Pancreas (tissue), 10 donors: ENCODE measurements at regions not wholly inside any gene's neighbourhood (a gene's known extent, or its start where the extent isn't known, plus 50 kb on each side); places are given as distances from the start of the nearest gene placed in this dataset.
A peak's percentile ranks its signal among the peaks of the same experiment; 100 is the strongest.

ENCODE experiments used
- ATAC-seq, 4 donors: fragments of 200-7000 bp; cut with Tn5 transposase; one replicate each; pipeline versions ENCODE4 v1.8.0 to v1.9.1; 2020; ENCODE audit warnings: mild to moderate bottlenecking in 4 of 4, moderate library complexity in 4 of 4
- DNase-seq, 6 donors: peaks; one replicate each; pipeline ENCODE4 v3.0.0-alpha.2; 2020
- FAIRE-seq: peaks from 2 replicates; lab custom pipeline; 2012; peaks lifted over from hg19 to GRCh38; lab: Jason Lieb, UNC
- H3K27ac ChIP-seq, 4 donors: fragments of 200-600 bp; sonication (generic); 1 replicate in 3 of 4; 2 replicates in 1 of 4; pipeline versions ENCODE4 v1.5.0 to v1.8.0; 2020
- H3K27me3 ChIP-seq, 4 donors: fragments of 200-600 bp; one replicate each; pipeline ENCODE4 v1.8.0; 2021
- H3K36me3 ChIP-seq, 3 donors: fragments of 200-600 bp; sonication (generic) in 1 of 3; one replicate each; pipeline versions ENCODE4 v1.5.0 to v1.8.0; 2020 to 2021
- H3K4me1 ChIP-seq, 3 donors: fragments of 200-600 bp; one replicate each; pipeline ENCODE4 v1.8.0; 2021
- H3K4me3 ChIP-seq, 4 donors: fragments of 200-600 bp; sonication (generic) in 2 of 4; one replicate each; pipeline versions ENCODE4 v1.5.0 to v1.8.0; 2020 to 2021
- H3K9me3 ChIP-seq, 4 donors: fragments of 200-600 bp; one replicate each; pipeline ENCODE4 v1.8.0; 2021
- WGBS, 2 donors: extraction: QIAGEN DNeasy Blood & Tissue Kit; methylation state at CpG; one replicate each; pipeline ENCODE4 v1.1.7; 2013; 5-methylcytosine and 5-hydroxymethylcytosine counted together
- intact Hi-C, 3 donors: fragments of 100-400 bp; cut with DNase I; formaldehyde crosslinking; loops; one replicate each; pipeline versions ENCODE4 v1.11.1 to v1.14.2; 2022
- TF ChIP-seq, protein P1 (sequence below), 4 donors: fragments of 200-600 bp; sonication (generic) in 3 of 4; IDR thresholded peaks; one replicate each; pipeline versions ENCODE4 v1.5.0 to v1.8.0; 2021; ENCODE audit warnings: antibody characterized with exemption in 4 of 4
- donor health status: healthy with polysubstance abuse.
- donor health status: DM: no; HTN: no; CAD: no; lungs with moderate emphysema.
- donor health status: DM: no; HTN: no; CAD: no.
- donor health status: control.
- donor health status: control.
- donor health status: Bipolar disorder and iron deficiency.
- donor health status: DM: yes; HTN: yes; CAD: no.
- donor health status: DM: no; HTN: no; CAD: no.
- donor health status: DM: no; HTN: no; CAD: no.
- donor health status: DM: yes; HTN: yes; CAD: no.

- WGBS, 2 donors, result 84 to 86% methylated on average over 2 of the region's 2 CpGs
- intact Hi-C loops, result no loop called here
- no peak for FAIRE-seq
Observed at GRCh38 chr4:151988591-151988990, 227.8 kb upstream of the GATB start.

DNA sequence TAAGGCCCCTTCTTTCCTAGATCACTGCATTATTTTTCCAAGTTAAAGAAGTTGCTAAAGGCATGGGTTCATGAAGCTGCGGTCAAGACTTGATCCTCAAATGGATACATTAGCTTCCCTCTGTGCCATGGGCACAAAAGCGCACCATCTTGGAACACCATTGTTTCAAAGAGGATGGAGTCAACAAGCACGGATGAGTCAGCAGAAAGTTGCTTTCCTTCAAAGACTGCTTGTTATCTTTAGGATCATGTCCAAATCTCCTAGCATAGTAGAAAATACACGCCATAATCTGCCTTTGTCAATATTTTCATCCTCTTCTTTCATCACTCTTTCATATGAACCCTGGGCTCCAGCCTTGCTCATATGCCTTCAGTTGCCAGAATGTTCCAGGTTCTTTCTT lies 226.8 kb upstream of the GATB start:
- no peaks in the 10 kb centered on the region for H3K4me1 ChIP-seq
- H3K9me3 ChIP-seq, result no peaks in the 10 kb centered on the region
- no peak for ATAC-seq
- FAIRE-seq, result no peak
- intact Hi-C loops, result no loop called here
- H3K4me3 ChIP-seq, result no peak overlapping the region
- no peak overlapping the region for H3K27ac ChIP-seq
- DNase-seq, result no peak
- TF ChIP-seq, protein P1, sequence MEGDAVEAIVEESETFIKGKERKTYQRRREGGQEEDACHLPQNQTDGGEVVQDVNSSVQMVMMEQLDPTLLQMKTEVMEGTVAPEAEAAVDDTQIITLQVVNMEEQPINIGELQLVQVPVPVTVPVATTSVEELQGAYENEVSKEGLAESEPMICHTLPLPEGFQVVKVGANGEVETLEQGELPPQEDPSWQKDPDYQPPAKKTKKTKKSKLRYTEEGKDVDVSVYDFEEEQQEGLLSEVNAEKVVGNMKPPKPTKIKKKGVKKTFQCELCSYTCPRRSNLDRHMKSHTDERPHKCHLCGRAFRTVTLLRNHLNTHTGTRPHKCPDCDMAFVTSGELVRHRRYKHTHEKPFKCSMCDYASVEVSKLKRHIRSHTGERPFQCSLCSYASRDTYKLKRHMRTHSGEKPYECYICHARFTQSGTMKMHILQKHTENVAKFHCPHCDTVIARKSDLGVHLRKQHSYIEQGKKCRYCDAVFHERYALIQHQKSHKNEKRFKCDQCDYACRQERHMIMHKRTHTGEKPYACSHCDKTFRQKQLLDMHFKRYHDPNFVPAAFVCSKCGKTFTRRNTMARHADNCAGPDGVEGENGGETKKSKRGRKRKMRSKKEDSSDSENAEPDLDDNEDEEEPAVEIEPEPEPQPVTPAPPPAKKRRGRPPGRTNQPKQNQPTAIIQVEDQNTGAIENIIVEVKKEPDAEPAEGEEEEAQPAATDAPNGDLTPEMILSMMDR (IDR thresholded peaks at IDR 0.05), result no peak
- no peaks in the 10 kb centered on the region for H3K27me3 ChIP-seq
- WGBS, 2 donors, result 70 to 73% methylated on average over 4 of the region's 4 CpGs
- H3K36me3 ChIP-seq, result no peaks in the 10 kb centered on the region

More at GRCh38 chr4:151988591-151988990, 227.8 kb upstream of the GATB start:
- H3K27ac ChIP-seq, result no peak overlapping the region
- DNase-seq (no peak), ATAC-seq (no peak)
- H3K36me3 ChIP-seq, result no peaks in the 10 kb centered on the region
- H3K9me3 ChIP-seq, result no peaks in the 10 kb centered on the region
- TF ChIP-seq, protein P1 (IDR thresholded peaks at IDR 0.05), result no peak
- no peaks in the 10 kb centered on the region for H3K4me1 ChIP-seq
- no peaks in the 10 kb centered on the region for H3K27me3 ChIP-seq
- no peak overlapping the region for H3K4me3 ChIP-seq

GRCh38 chr4:151983854-151984253 lies 223.0 kb upstream of the GATB start:
- ATAC-seq (peak in 3 of 4 donors; percentile 69 to 91 (median 84)), FAIRE-seq (no peak), DNase-seq (peak in 3 of 6 donors; percentile 18 to 31 (median 27))
- H3K27me3 ChIP-seq, result no peaks in the 10 kb centered on the region
- intact Hi-C loops, result no loop called here
- H3K4me3 ChIP-seq, result no peak overlapping the region
- 31 to 46% methylated on average over 3 of the region's 3 CpGs for WGBS, 2 donors
- H3K4me1 ChIP-seq, result no peaks in the 10 kb centered on the region
- TF ChIP-seq, protein P1 (IDR thresholded peaks at IDR 0.05), result no peak
- H3K9me3 ChIP-seq, result no peaks in the 10 kb centered on the region
- no peaks in the 10 kb centered on the region for H3K36me3 ChIP-seq
- H3K27ac ChIP-seq, result peak overlapping the region in 1 of 4 donors; percentile 10

DNA sequence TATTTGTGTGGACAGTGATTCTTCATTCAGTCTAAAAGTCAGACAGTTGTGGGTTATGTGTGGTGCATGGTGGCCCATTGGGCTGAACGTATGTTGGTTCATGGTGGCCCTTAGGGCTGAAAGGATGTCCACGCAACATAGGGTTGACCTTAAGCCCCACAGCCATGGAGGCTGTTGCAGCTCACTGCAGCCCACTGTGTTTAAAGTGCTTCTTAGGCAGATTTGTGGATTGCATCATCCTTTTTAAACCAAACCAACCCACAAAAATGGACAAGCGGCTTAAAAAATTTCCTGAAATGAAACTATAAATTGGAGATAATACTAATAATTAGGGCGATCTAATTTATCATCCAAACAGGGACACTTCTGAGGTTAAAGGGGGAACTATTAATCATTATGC lies 219.0 kb upstream of the GATB start:
- Histone ChIP-seq H3K9me3 (no peaks in the 10 kb centered on the region), H3K4me3 (no peak overlapping the region), H3K27ac (no peak overlapping the region), H3K27me3 (no peaks in the 10 kb centered on the region), H3K4me1 (no peaks in the 10 kb centered on the region), H3K36me3 (no peaks in the 10 kb centered on the region)
- no peak for DNase-seq
- FAIRE-seq, result no peak
- TF ChIP-seq, protein P1 (IDR thresholded peaks at IDR 0.05), result no peak
- 81 to 82% methylated on average over 4 of the region's 4 CpGs for WGBS, 2 donors
- intact Hi-C loops, result no loop called here
- ATAC-seq, result no peak

- intact Hi-C loops, result no loop called here
- DNase-seq (no peak), ATAC-seq (no peak), FAIRE-seq (no peak)
- H3K27ac ChIP-seq, result no peak overlapping the region
- H3K9me3 ChIP-seq, result no peaks in the 10 kb centered on the region
- H3K4me1 ChIP-seq, result no peaks in the 10 kb centered on the region
- H3K27me3 ChIP-seq, result no peaks in the 10 kb centered on the region
- H3K4me3 ChIP-seq, result no peak overlapping the region
- no peaks in the 10 kb centered on the region for H3K36me3 ChIP-seq
- 59 to 65% methylated on average over 6 of the region's 6 CpGs for WGBS, 2 donors
- TF ChIP-seq, protein P1 (IDR thresholded peaks at IDR 0.05), result no peak
Observed at GRCh38 chr4:151968643-151969042, 207.8 kb upstream of the GATB start.
